Mucosa of rectum (tissue), 2 donors: ENCODE measurements at regions not wholly inside any gene's neighbourhood (a gene's known extent, or its start where the extent isn't known, plus 50 kb on each side); places are given as distances from the start of the nearest gene placed in this dataset.
"Not testable (repeated sequence)": the region's sequence is repeated elsewhere in the genome, so short reads cannot be mapped to it uniquely, and the experiment has no call there.

Source experiments
- H3K27ac ChIP-seq, 2 donors: one replicate each; pipeline ENCODE4 v1.7.0; 2013; ENCODE audit warnings: inconsistent platforms in 2 of 2, low read depth in 2 of 2, low read length in 2 of 2
- H3K27me3 ChIP-seq, 2 donors: one replicate each; pipeline ENCODE4 v1.7.0; 2013; ENCODE audit warnings: low read length in 2 of 2; ENCODE audit not compliant: control insufficient read depth in 2 of 2, insufficient read depth in 2 of 2
- H3K36me3 ChIP-seq, 2 donors: one replicate each; pipeline ENCODE4 v1.7.0; 2013; ENCODE audit warnings: low read length in 2 of 2; ENCODE audit not compliant: control insufficient read depth in 2 of 2, insufficient read depth in 2 of 2
- H3K4me1 ChIP-seq, 2 donors: one replicate each; pipeline ENCODE4 v1.7.0; 2013; ENCODE audit warnings: low read length in 2 of 2, mild to moderate bottlenecking in 1 of 2; ENCODE audit not compliant: control insufficient read depth in 2 of 2, insufficient read depth in 2 of 2
- H3K4me3 ChIP-seq, 2 donors: one replicate each; pipeline ENCODE4 v1.7.0; 2013; ENCODE audit warnings: low read length in 2 of 2
- H3K9ac ChIP-seq, 2 donors: one replicate each; pipeline ENCODE4 v1.7.0; 2013; ENCODE audit warnings: low read length in 2 of 2, low read depth in 1 of 2, mild to moderate bottlenecking in 1 of 2
- H3K9me3 ChIP-seq, 2 donors: one replicate each; pipeline ENCODE4 v1.7.0; 2013; ENCODE audit warnings: low read length in 2 of 2; ENCODE audit not compliant: control insufficient read depth in 2 of 2
- donor health status: healthy.
- donor health status: Normal muscosa, but diverticular disease.

DNA sequence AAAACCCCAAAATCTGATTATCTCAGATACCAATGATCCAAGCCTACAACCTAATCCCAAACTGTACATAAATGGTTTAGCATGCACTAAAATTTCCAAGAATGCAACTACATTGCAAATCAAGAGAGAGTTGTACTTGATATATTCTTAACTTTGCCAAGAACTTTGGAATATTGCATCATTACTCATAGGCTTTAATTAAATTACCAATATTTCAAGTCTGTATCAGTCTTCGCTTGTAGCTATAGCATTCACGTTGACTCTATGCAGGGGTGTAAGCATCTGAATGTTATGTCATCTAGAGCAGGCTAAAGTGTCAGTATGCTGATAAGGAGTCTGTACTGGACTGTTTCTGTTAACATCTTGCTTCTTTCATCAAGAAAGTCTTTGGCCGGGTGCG is 56.3 kb downstream of the FOXI3 start:
- H3K9me3 ChIP-seq: no peaks in the 10 kb centered on the region
- no peaks in the 10 kb centered on the region for H3K27me3 ChIP-seq
- H3K9ac ChIP-seq: no peak overlapping the region
- H3K27ac ChIP-seq: no peak overlapping the region
- no peaks in the 10 kb centered on the region for H3K36me3 ChIP-seq
- no peaks in the 10 kb centered on the region for H3K4me1 ChIP-seq
- no peak overlapping the region for H3K4me3 ChIP-seq

DNA sequence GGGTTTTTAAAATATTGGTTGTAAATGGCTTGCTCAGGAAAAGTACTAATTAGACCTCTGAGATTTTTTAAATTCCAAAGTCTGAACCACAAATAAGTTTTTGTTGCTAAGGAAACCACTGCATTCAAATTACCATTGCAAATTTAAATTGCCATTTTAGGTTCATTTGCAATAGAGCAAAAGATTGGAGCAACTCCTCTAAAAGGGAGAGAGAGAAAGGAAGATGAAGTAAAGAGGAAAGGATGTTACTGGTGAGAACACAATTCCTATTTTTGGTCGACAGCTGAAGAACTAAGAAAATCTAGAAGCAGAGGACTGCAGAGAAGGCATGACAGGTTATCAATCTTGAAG is 74.9 kb downstream of the FOXI3 start:
- no peak overlapping the region for H3K9ac ChIP-seq
- H3K36me3 ChIP-seq: no peaks in the 10 kb centered on the region
- H3K4me1 ChIP-seq: no peaks in the 10 kb centered on the region
- no peaks in the 10 kb centered on the region for H3K27me3 ChIP-seq
- H3K9me3 ChIP-seq: no peaks in the 10 kb centered on the region
- no peak overlapping the region for H3K27ac ChIP-seq
- no peak overlapping the region for H3K4me3 ChIP-seq

DNA sequence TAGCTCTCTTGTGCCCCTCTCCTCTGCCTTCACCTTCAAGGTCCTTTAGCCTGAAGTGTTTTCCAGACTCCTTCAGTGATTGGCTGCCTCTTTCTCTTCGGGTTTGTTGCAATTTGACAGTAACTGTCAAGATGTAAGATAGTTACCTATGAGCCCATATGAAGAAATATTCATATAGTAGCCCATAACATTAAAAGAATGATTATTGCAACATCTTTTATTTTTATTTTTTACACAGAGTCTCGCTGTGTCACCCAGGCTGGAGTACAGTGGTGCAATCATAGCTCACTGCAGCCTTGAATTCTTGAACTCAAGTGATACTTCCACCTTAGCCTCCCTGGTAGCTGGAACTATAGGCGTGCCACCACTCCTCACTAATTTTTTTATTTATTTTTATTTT is 80.5 kb downstream of the FOXI3 start:
- no peaks in the 10 kb centered on the region for H3K4me1 ChIP-seq
- H3K9ac ChIP-seq: no peak overlapping the region
- H3K4me3 ChIP-seq: no peak overlapping the region
- H3K9me3 ChIP-seq: no peaks in the 10 kb centered on the region
- H3K27ac ChIP-seq: no peak overlapping the region
- H3K27me3 ChIP-seq: no peaks in the 10 kb centered on the region
- no peaks in the 10 kb centered on the region for H3K36me3 ChIP-seq

DNA sequence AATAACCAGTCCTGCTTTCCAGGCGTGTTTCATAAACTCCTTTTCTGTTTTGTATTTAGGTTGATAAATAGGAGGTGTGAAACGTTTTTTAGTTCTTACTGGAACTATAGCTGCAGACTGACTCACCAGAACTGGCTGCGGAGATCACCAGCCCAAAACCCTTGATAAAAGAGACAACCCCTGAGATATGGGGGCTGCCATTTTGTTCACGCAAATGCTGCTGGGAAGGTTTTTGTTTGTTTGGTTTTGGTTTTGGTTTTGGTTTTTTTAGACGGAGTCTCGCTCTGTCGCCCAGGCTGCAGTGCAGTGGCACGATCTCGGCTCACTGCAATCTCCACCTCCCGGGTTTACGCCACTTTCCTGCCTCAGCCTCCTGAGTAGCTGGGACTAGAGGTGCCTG is 87.1 kb downstream of the FOXI3 start:
- not testable (repeated sequence) for H3K9me3 ChIP-seq, H3K4me1 ChIP-seq, H3K36me3 ChIP-seq, H3K27ac ChIP-seq, H3K4me3 ChIP-seq, H3K9ac ChIP-seq, H3K27me3 ChIP-seq

DNA sequence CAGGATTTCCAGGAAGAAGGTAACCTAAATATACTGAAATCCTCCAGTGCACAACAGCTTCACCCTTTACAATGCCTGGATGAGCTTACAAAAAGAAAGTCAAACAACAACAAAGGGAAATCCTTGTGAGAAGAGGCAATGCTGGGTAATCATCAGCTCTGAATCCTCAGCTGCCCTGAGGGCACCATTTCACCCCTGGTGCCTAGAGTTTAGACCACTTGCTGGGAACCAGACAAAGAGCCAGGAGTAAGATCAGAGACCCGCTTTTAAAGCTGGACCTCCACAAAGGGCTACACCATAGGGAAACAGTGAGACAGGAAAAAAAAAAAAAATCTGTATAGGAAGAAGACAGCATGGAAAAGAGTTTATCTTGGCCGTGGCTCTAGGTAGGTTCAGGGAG is 97.0 kb downstream of the FOXI3 start:
- no peak overlapping the region for H3K9ac ChIP-seq
- peaks cover 0 to 2% of the 10 kb centered on the region in 2 donors for H3K27me3 ChIP-seq
- H3K9me3 ChIP-seq: no peaks in the 10 kb centered on the region
- no peak overlapping the region for H3K4me3 ChIP-seq
- H3K4me1 ChIP-seq: peaks cover 0 to 3% of the 10 kb centered on the region in 2 donors
- no peaks in the 10 kb centered on the region for H3K36me3 ChIP-seq
- H3K27ac ChIP-seq: no peak overlapping the region

DNA sequence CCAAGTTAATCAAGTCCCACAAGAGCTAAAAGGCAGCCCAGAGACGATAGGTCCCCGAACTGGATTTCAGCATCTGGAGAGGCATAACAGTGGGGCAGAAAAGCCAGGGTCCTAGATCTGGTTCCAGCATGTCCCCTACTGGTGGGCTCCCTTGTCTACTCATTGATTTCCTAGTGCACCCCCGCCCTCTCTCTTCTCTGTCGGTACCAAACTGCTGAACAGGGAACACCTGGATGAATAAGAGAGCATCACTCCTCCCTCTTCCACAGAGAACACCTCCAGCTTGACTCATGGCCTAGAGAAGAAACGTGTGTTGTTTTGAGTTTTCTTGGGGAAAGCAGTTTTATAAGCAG is 101.3 kb downstream of the FOXI3 start:
- no peaks in the 10 kb centered on the region for H3K9me3 ChIP-seq
- H3K4me1 ChIP-seq: peaks cover 0 to 3% of the 10 kb centered on the region in 2 donors
- peaks cover 0 to 2% of the 10 kb centered on the region in 2 donors for H3K27me3 ChIP-seq
- no peak overlapping the region for H3K27ac ChIP-seq
- no peak overlapping the region for H3K4me3 ChIP-seq
- no peaks in the 10 kb centered on the region for H3K36me3 ChIP-seq
- no peak overlapping the region for H3K9ac ChIP-seq

DNA sequence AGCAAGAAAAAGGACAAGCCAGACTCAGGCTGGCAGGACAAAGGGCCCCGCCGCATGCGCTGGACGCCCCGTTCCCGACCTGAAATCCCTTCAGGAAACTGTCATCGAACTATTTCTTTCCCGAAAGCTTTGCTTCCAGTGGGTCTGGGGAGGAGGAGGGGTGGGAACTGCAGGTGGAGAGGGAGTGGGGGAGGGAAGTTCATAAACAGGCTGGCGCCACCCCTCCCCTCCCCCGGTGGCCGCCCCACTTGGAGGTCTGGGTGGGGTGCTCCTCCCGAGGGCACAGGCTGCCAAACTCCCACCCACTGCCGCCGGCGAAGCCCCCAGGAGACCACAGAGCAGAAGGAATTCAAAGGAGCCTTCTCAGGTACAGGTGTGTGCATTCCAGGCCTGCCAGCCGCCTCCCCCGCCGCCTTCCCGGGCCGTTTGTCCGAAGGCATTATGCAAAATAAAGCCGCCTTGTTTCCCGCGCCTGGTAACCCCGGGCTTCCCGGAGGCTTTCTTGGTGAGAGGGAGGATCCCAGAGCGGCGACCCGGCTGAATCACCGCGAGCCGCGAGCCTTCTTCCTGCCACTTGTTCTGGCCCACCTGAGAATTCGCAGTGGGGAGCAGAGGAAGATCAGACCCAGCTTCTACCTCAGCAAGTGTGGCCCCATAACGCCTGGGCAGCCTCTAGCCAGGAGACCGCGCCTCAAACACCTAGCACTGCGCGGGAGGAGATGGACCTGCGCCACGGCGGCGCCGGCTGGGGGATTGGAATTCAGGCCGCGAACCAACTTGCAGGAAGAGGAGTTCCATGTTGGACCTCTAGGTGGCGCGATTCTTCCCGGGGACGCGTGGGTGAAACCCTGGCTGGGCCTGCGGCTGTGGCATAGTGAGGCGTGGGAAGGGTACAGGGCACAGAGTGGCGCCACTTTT is 101.9 kb downstream of the FOXI3 start:
- H3K9ac ChIP-seq: peak overlapping the region in 1 of 2 donors; percentile 54
- no peak overlapping the region for H3K27ac ChIP-seq
- peak overlapping the region; percentile 51 to 59 for H3K4me3 ChIP-seq
- no peaks in the 10 kb centered on the region for H3K36me3 ChIP-seq
- peaks cover 0 to 3% of the 10 kb centered on the region in 2 donors for H3K4me1 ChIP-seq
- no peaks in the 10 kb centered on the region for H3K9me3 ChIP-seq
- peaks cover 0 to 2% of the 10 kb centered on the region in 2 donors for H3K27me3 ChIP-seq

DNA sequence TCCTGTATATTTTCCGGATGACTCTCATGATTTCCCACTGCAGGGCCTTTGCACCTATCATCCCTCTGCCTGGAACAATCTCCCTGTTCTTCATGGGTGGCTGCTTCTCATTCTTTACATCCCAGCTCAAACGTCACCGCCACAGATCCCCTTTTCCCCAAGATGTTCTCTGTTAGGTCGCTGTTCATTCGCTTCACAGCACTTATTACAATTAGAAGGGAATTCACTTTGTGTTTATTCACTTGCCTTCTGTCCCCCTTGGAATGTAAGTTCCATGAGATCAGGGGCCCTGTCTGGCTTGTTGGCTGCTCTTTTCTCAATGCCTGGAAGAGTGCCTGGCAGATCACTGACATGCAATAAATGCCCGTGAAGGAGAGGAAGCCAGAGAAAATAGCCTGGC is 106.7 kb downstream of the FOXI3 start:
- H3K9me3 ChIP-seq: no peaks in the 10 kb centered on the region
- H3K9ac ChIP-seq: no peak overlapping the region
- H3K4me3 ChIP-seq: no peak overlapping the region
- H3K36me3 ChIP-seq: no peaks in the 10 kb centered on the region
- H3K27ac ChIP-seq: no peak overlapping the region
- H3K27me3 ChIP-seq: no peaks in the 10 kb centered on the region
- H3K4me1 ChIP-seq: peaks cover 0 to 2% of the 10 kb centered on the region in 2 donors

DNA sequence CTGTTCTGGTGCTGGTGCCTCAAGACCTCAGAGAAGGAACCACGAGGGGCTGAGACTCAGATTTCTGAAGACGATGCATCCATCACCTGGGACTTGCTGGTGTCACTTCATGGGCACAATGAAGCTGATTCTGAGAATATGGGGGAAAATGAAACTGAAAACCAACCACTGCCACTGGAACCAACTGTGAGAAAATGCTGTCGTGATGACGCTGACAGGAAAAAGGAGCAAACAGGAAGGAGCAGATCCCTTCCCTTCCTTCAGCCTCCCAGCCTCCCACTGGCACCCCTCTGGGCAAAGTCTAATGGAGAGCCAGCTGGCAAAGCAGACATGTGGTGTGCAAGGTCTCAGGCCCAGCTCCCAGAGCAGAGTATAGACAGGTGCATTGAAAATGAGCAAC is 109.7 kb downstream of the FOXI3 start:
- H3K27ac ChIP-seq: no peak overlapping the region
- H3K36me3 ChIP-seq: no peaks in the 10 kb centered on the region
- H3K27me3 ChIP-seq: no peaks in the 10 kb centered on the region
- H3K9ac ChIP-seq: no peak overlapping the region
- H3K9me3 ChIP-seq: no peaks in the 10 kb centered on the region
- no peaks in the 10 kb centered on the region for H3K4me1 ChIP-seq
- H3K4me3 ChIP-seq: no peak overlapping the region

DNA sequence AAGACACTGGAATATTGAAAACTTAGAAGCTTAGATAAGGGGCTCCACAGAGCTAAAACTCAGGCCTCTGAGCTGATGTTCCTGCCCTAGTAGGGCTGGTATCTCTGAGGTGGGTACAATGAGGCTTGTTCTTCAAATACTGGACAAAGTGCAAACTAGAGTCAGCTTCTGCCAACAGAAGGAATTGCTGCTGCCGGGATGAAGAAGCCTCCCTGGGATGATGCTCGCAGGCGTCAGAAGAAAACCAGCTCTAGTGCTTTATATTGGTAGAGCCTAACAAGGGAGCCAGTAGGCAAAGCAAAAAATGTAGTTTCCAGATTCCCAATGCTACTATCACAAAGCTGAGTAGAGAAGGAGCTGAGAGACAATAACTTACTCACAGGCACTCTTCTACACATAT is 118.1 kb downstream of the FOXI3 start:
- Histone ChIP-seq H3K27me3 (no peaks in the 10 kb centered on the region), H3K36me3 (no peaks in the 10 kb centered on the region), H3K4me1 (no peaks in the 10 kb centered on the region), H3K9me3 (no peaks in the 10 kb centered on the region), H3K4me3 (no peak overlapping the region), H3K9ac (no peak overlapping the region), H3K27ac (no peak overlapping the region)
